ENCODE measurements at regions not wholly inside any gene's neighbourhood (a gene's known extent, or its start where the extent isn't known, plus 50 kb on each side); places are given as distances from the start of the nearest gene placed in this dataset.

DNA sequence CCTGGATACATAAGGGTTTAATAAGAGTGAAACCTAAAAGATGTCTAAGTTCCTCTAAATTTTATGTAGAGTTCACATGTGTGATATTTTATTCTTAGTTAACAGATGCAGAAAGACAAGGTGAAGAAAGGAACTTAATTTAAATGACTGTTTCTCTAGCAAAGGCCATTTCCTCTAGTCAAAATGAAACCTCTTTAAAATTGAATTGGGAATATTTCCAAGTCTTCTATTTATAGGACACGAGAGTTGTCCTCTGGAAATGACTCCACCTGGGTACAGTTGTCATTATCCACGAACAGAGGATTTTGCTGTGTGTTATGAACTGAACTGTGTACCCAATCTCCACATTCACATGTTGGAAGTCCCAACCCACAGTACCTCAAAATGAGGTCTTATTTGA, 64.5 kb upstream of the KCNK1 start:
- H3K9me3 ChIP-seq (ENCODE audit: control insufficient read depth, insufficient read depth, low read depth, low read length) = peaks cover 8% of the 10 kb centered on the region; the same call in 1 of the 2 replicates
- no peak overlapping the region for H3K27ac ChIP-seq (ENCODE audit: low read depth, low read length)
- no peaks in the 10 kb centered on the region for H3K27me3 ChIP-seq (ENCODE audit: control insufficient read depth, insufficient read depth, low read length)
- no peaks in the 10 kb centered on the region for H3K36me3 ChIP-seq (ENCODE audit: control insufficient read depth, insufficient read depth, low read length)
- no peak overlapping the region for H3K9ac ChIP-seq (ENCODE audit: low read length)
- H3K4me1 ChIP-seq (ENCODE audit: control insufficient read depth, insufficient read depth, low read length) = peaks cover under 1% of the 10 kb centered on the region; the same call in 1 of the 2 replicates
- H3K4me3 ChIP-seq (ENCODE audit: low read depth, low read length) = no peak overlapping the region

GRCh38 chr1:233549917-233550316, 64.0 kb upstream of the KCNK1 start:
- H3K9ac ChIP-seq (ENCODE audit: low read length) = no peak overlapping the region
- H3K27me3 ChIP-seq (ENCODE audit: control insufficient read depth, insufficient read depth, low read length) = no peaks in the 10 kb centered on the region
- H3K4me1 ChIP-seq (ENCODE audit: control insufficient read depth, insufficient read depth, low read length) = no peaks in the 10 kb centered on the region
- no peaks in the 10 kb centered on the region for H3K36me3 ChIP-seq (ENCODE audit: control insufficient read depth, insufficient read depth, low read length)
- no peak overlapping the region for H3K4me3 ChIP-seq (ENCODE audit: low read depth, low read length)
- peaks cover 8% of the 10 kb centered on the region; the same call in 1 of the 2 replicates for H3K9me3 ChIP-seq (ENCODE audit: control insufficient read depth, insufficient read depth, low read depth, low read length)
- no peak overlapping the region for H3K27ac ChIP-seq (ENCODE audit: low read depth, low read length)

GRCh38 chr1:233554037-233554436, 59.9 kb upstream of the KCNK1 start:
- H3K27me3 ChIP-seq (ENCODE audit: control insufficient read depth, insufficient read depth, low read length) = no peaks in the 10 kb centered on the region
- H3K27ac ChIP-seq (ENCODE audit: low read depth, low read length) = no peak overlapping the region
- H3K9ac ChIP-seq (ENCODE audit: low read length) = no peak overlapping the region
- no peaks in the 10 kb centered on the region for H3K9me3 ChIP-seq (ENCODE audit: control insufficient read depth, insufficient read depth, low read depth, low read length)
- H3K4me1 ChIP-seq (ENCODE audit: control insufficient read depth, insufficient read depth, low read length) = no peaks in the 10 kb centered on the region
- no peak overlapping the region for H3K4me3 ChIP-seq (ENCODE audit: low read depth, low read length)
- no peaks in the 10 kb centered on the region for H3K36me3 ChIP-seq (ENCODE audit: control insufficient read depth, insufficient read depth, low read length)

DNA sequence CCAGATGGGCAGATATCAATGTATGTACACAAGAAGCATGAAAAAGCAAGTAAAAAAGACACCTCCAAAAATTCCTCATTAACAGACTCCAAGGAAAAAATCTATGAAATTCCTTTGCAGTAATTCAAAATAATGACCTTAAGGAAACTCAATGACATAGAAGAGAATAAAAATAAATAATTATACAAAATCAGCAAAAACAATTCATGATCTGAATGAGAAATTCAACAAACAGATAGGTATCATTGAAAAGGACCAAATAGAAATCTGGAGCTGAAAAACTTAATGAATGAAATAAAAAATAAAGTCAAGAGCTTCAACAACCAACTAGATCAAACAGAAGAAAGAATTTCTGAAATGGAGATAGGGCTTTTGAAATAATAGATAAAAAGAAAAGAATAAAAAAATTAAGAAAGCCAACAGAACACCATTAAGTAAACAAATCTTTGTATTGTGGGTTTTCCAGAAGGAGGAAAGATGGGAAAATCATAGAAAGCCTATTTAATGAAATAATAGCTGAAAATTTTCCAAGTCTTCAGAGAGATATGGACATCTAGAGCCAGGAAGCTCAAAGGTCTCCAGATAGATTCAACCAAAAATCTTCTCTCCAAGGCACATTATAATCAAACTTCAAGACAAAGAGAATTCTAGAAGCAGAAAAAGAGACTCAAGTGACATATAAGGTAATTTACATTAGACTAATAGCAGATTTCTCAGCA, 52.0 kb upstream of the KCNK1 start:
- Histone ChIP-seq H3K4me3 (ENCODE audit: low read depth, low read length) (no peak overlapping the region), H3K9ac (ENCODE audit: low read length) (no peak overlapping the region), H3K27ac (ENCODE audit: low read depth, low read length) (no peak overlapping the region), H3K9me3 (ENCODE audit: control insufficient read depth, insufficient read depth, low read depth, low read length) (0 out of 2 replicates have a peak, but pooled peaks cover 3% of the 10 kb centered on the region), H3K36me3 (ENCODE audit: control insufficient read depth, insufficient read depth, low read length) (no peaks in the 10 kb centered on the region), H3K27me3 (ENCODE audit: control insufficient read depth, insufficient read depth, low read length) (no peaks in the 10 kb centered on the region), H3K4me1 (ENCODE audit: control insufficient read depth, insufficient read depth, low read length) (no peaks in the 10 kb centered on the region)
